Mammary epithelial cell (primary cell): ENCODE measurements at regions not wholly inside any gene's neighbourhood (a gene's known extent, or its start where the extent isn't known, plus 50 kb on each side); places are given as distances from the start of the nearest gene placed in this dataset.

ENCODE experiments used
- CTCF ChIP-seq, 2 donors: IDR thresholded peaks in 1 of 2; conservative IDR thresholded peaks in 1 of 2; 2 replicates each; pipeline ENCODE4 v1.5.1; 2011 to 2012; ENCODE audit warnings: inconsistent platforms in 2 of 2, low read length in 2 of 2, mild to moderate bottlenecking in 2 of 2, control low read depth in 1 of 2, low read depth in 1 of 2; ENCODE audit not compliant: insufficient read depth in 1 of 2; ENCODE audit errors: extremely low read depth in 1 of 2
- EZH2 ChIP-seq: IDR thresholded peaks from 2 replicates; pipeline ENCODE4 v1.6.1; 2012; ENCODE audit warnings: low read length, inconsistent platforms, borderline replicate concordance

- no peak for TF ChIP-seq EZH2
- no peak for TF ChIP-seq CTCF (conservative IDR thresholded peaks at IDR 0.05 in 1 of 2, IDR thresholded peaks at IDR 0.05 in 1 of 2; ENCODE audit: extremely low read depth in 1 of 2, insufficient read depth in 1 of 2, low read depth in 1 of 2, low read length in 2 of 2)
Measured at GRCh38 chr2:174022431-174022830, 57.3 kb upstream of the SP3 start.
